ENCODE measurements at regions not wholly inside any gene's neighbourhood (a gene's known extent, or its start where the extent isn't known, plus 50 kb on each side); places are given as distances from the start of the nearest gene placed in this dataset.

GRCh38 chr7:81560708-81561107 is 209.1 kb downstream of the HGF start:
- H3K4me3 ChIP-seq, result no peak overlapping the region
- ATAC-seq (no peak), DNase-seq (no peak)
- intact Hi-C loops (cut with DNase I, micrococcal nuclease), result no loop called here
- H3K9me3 ChIP-seq, result no peaks in the 10 kb centered on the region
- TF ChIP-seq CTCF (IDR thresholded peaks at IDR 0.05), result no peak
- no peaks in the 10 kb centered on the region for H3K36me3 ChIP-seq (ENCODE audit: low read depth)
- H3K4me1 ChIP-seq (ENCODE audit: low read depth), result no peaks in the 10 kb centered on the region

- ATAC-seq, result no peak
- TF ChIP-seq CTCF (IDR thresholded peaks at IDR 0.05), result no peak
- no peaks in the 10 kb centered on the region for H3K36me3 ChIP-seq (ENCODE audit: low read depth)
- intact Hi-C loops (cut with DNase I, micrococcal nuclease), result no loop called here
- no peak for DNase-seq
- H3K9me3 ChIP-seq, result no peaks in the 10 kb centered on the region
- H3K4me1 ChIP-seq (ENCODE audit: low read depth), result no peaks in the 10 kb centered on the region
- no peak overlapping the region for H3K4me3 ChIP-seq
These were observed 220.3 kb downstream of the HGF start for GRCh38 chr7:81549484-81550016.

GRCh38 chr7:81534996-81535395 is 234.9 kb downstream of the HGF start:
- intact Hi-C loops (cut with DNase I, micrococcal nuclease), result no loop called here
- Histone ChIP-seq H3K4me1 (ENCODE audit: low read depth) (no peaks in the 10 kb centered on the region), H3K4me3 (no peak overlapping the region), H3K9me3 (no peaks in the 10 kb centered on the region), H3K36me3 (ENCODE audit: low read depth) (no peaks in the 10 kb centered on the region)
- DNase-seq, result no peak
- ATAC-seq, result no peak
- no peak for TF ChIP-seq CTCF (IDR thresholded peaks at IDR 0.05)

GRCh38 chr7:81534446-81534845 is 235.4 kb downstream of the HGF start:
- no peak for DNase-seq
- no peak overlapping the region for H3K4me3 ChIP-seq

GRCh38 chr7:81533931-81534330 is 235.9 kb downstream of the HGF start:
- Histone ChIP-seq H3K4me1 (ENCODE audit: low read depth) (no peaks in the 10 kb centered on the region), H3K36me3 (ENCODE audit: low read depth) (no peaks in the 10 kb centered on the region), H3K9me3 (no peaks in the 10 kb centered on the region), H3K4me3 (no peak overlapping the region)
- TF ChIP-seq CTCF (IDR thresholded peaks at IDR 0.05), result no peak
- DNase-seq, result no peak
- intact Hi-C loops (cut with DNase I, micrococcal nuclease), result no loop called here
- ATAC-seq, result no peak

More at GRCh38 chr7:81534446-81534845, 235.4 kb downstream of the HGF start:
- Histone ChIP-seq H3K36me3 (ENCODE audit: low read depth) (no peaks in the 10 kb centered on the region), H3K4me1 (ENCODE audit: low read depth) (no peaks in the 10 kb centered on the region), H3K9me3 (no peaks in the 10 kb centered on the region)
- no peak for ATAC-seq
- intact Hi-C loops (cut with DNase I, micrococcal nuclease), result no loop called here
- no peak for TF ChIP-seq CTCF (IDR thresholded peaks at IDR 0.05)

- Histone ChIP-seq H3K4me1 (ENCODE audit: low read depth) (no peaks in the 10 kb centered on the region), H3K9me3 (no peaks in the 10 kb centered on the region), H3K36me3 (ENCODE audit: low read depth) (no peaks in the 10 kb centered on the region), H3K4me3 (no peak overlapping the region)
- intact Hi-C loops (cut with DNase I, micrococcal nuclease), result no loop called here
- TF ChIP-seq CTCF (IDR thresholded peaks at IDR 0.05), result no peak
- no peak for DNase-seq
- no peak for ATAC-seq
These were observed 236.4 kb downstream of the HGF start for GRCh38 chr7:81533426-81533825.
